ENCODE measurements at regions not wholly inside any gene's neighbourhood (a gene's known extent, or its start where the extent isn't known, plus 50 kb on each side); places are given as distances from the start of the nearest gene placed in this dataset.
"Not testable (repeated sequence)": the region's sequence is repeated elsewhere in the genome, so short reads cannot be mapped to it uniquely, and the experiment has no call there.

GRCh38 chr2:199216253-199216652 is 241.5 kb downstream of the SATB2 start:
- Mint-ChIP-seq H3K4me1 (no peaks in the 10 kb centered on the region), H3K27me3 (no peaks in the 10 kb centered on the region), H3K9me3 (peaks cover 4% of the 10 kb centered on the region), H3K4me3 (no peak overlapping the region), H3K27ac (no peak overlapping the region), H3K36me3 (no peaks in the 10 kb centered on the region)
- no peak for DNase-seq
- ATAC-seq (ENCODE audit: low read depth) = no peak
- POLR2A ChIA-PET = no interaction called here

GRCh38 chr2:199207011-199207410 is 250.7 kb downstream of the SATB2 start:
- Mint-ChIP-seq H3K9me3 (peaks cover 5% of the 10 kb centered on the region), H3K4me3 (no peak overlapping the region), H3K27me3 (no peaks in the 10 kb centered on the region), H3K36me3 (no peaks in the 10 kb centered on the region), H3K27ac (no peak overlapping the region), H3K4me1 (no peaks in the 10 kb centered on the region)
- no peak for ATAC-seq (ENCODE audit: low read depth)
- no peak for DNase-seq
- POLR2A ChIA-PET = no interaction called here

- H3K4me3 Mint-ChIP-seq = no peak overlapping the region
- no peaks in the 10 kb centered on the region for H3K27me3 Mint-ChIP-seq
- peaks cover 5% of the 10 kb centered on the region for H3K9me3 Mint-ChIP-seq
- POLR2A ChIA-PET = no interaction called here
- H3K36me3 Mint-ChIP-seq = no peaks in the 10 kb centered on the region
- DNase-seq (no peak), ATAC-seq (ENCODE audit: low read depth) (no peak)
- H3K4me1 Mint-ChIP-seq = no peaks in the 10 kb centered on the region
- no peak overlapping the region for H3K27ac Mint-ChIP-seq
These were observed 251.2 kb downstream of the SATB2 start for GRCh38 chr2:199206536-199206935.

- DNase-seq = no peak
- no peak for ATAC-seq (ENCODE audit: low read depth)
- Mint-ChIP-seq H3K27ac (no peak overlapping the region), H3K4me1 (no peaks in the 10 kb centered on the region), H3K9me3 (no peaks in the 10 kb centered on the region), H3K36me3 (no peaks in the 10 kb centered on the region), H3K4me3 (no peak overlapping the region), H3K27me3 (no peaks in the 10 kb centered on the region)
- POLR2A ChIA-PET = no interaction called here
These were observed 254.8 kb downstream of the SATB2 start for GRCh38 chr2:199202964-199203363.

GRCh38 chr2:199201539-199201938 is 256.2 kb downstream of the SATB2 start:
- no peaks in the 10 kb centered on the region for H3K36me3 Mint-ChIP-seq
- H3K27ac Mint-ChIP-seq = no peak overlapping the region
- POLR2A ChIA-PET = no interaction called here
- ATAC-seq (ENCODE audit: low read depth) = no peak
- DNase-seq = no peak
- no peaks in the 10 kb centered on the region for H3K9me3 Mint-ChIP-seq
- H3K4me3 Mint-ChIP-seq = no peak overlapping the region
- H3K27me3 Mint-ChIP-seq = no peaks in the 10 kb centered on the region
- no peaks in the 10 kb centered on the region for H3K4me1 Mint-ChIP-seq

- Mint-ChIP-seq H3K27me3 (no peaks in the 10 kb centered on the region), H3K4me3 (no peak overlapping the region), H3K27ac (no peak overlapping the region), H3K4me1 (no peaks in the 10 kb centered on the region), H3K36me3 (no peaks in the 10 kb centered on the region), H3K9me3 (no peaks in the 10 kb centered on the region)
- ATAC-seq (ENCODE audit: low read depth) = no peak
- no peak for DNase-seq
- POLR2A ChIA-PET = no interaction called here
These were observed 257.9 kb downstream of the SATB2 start for GRCh38 chr2:199199797-199200196.

GRCh38 chr2:199197448-199197847 is 260.3 kb downstream of the SATB2 start:
- Mint-ChIP-seq H3K27ac (no peak overlapping the region), H3K36me3 (no peaks in the 10 kb centered on the region), H3K4me3 (no peak overlapping the region), H3K9me3 (no peaks in the 10 kb centered on the region), H3K27me3 (no peaks in the 10 kb centered on the region), H3K4me1 (no peaks in the 10 kb centered on the region)
- POLR2A ChIA-PET = no interaction called here
- no peak for ATAC-seq (ENCODE audit: low read depth)
- DNase-seq = no peak

- no peaks in the 10 kb centered on the region for H3K27me3 Mint-ChIP-seq
- POLR2A ChIA-PET = no interaction called here
These were observed 261.1 kb downstream of the SATB2 start for GRCh38 chr2:199196686-199197085.

GRCh38 chr2:199195927-199196502 is 261.7 kb downstream of the SATB2 start:
- Mint-ChIP-seq H3K9me3 (no peaks in the 10 kb centered on the region), H3K4me3 (no peak overlapping the region), H3K27ac (no peak overlapping the region), H3K27me3 (no peaks in the 10 kb centered on the region), H3K36me3 (no peaks in the 10 kb centered on the region), H3K4me1 (no peaks in the 10 kb centered on the region)
- no peak for DNase-seq
- no peak for ATAC-seq (ENCODE audit: low read depth)
- POLR2A ChIA-PET = no interaction called here

More at GRCh38 chr2:199196686-199197085, 261.1 kb downstream of the SATB2 start:
- ATAC-seq (ENCODE audit: low read depth) (no peak), DNase-seq (no peak)
- H3K36me3 Mint-ChIP-seq = no peaks in the 10 kb centered on the region
- no peak overlapping the region for H3K4me3 Mint-ChIP-seq
- no peak overlapping the region for H3K27ac Mint-ChIP-seq
- no peaks in the 10 kb centered on the region for H3K9me3 Mint-ChIP-seq
- no peaks in the 10 kb centered on the region for H3K4me1 Mint-ChIP-seq

- no peak overlapping the region for H3K27ac Mint-ChIP-seq
- H3K4me3 Mint-ChIP-seq = no peak overlapping the region
- ATAC-seq (ENCODE audit: low read depth) (no peak), DNase-seq (no peak)
- H3K36me3 Mint-ChIP-seq = no peaks in the 10 kb centered on the region
- H3K9me3 Mint-ChIP-seq = no peaks in the 10 kb centered on the region
- H3K27me3 Mint-ChIP-seq = no peaks in the 10 kb centered on the region
- POLR2A ChIA-PET = no interaction called here
- H3K4me1 Mint-ChIP-seq = no peaks in the 10 kb centered on the region
These were observed 266.3 kb downstream of the SATB2 start for GRCh38 chr2:199191461-199191860.

GRCh38 chr2:199189229-199189628 is 268.5 kb downstream of the SATB2 start:
- Mint-ChIP-seq H3K4me1 (no peaks in the 10 kb centered on the region), H3K27ac (no peak overlapping the region), H3K9me3 (no peaks in the 10 kb centered on the region), H3K4me3 (no peak overlapping the region), H3K27me3 (no peaks in the 10 kb centered on the region), H3K36me3 (no peaks in the 10 kb centered on the region)
- no peak for ATAC-seq (ENCODE audit: low read depth)
- DNase-seq = no peak
- POLR2A ChIA-PET = no interaction called here

GRCh38 chr2:199186301-199186751 is 271.4 kb downstream of the SATB2 start:
- no peaks in the 10 kb centered on the region for H3K9me3 Mint-ChIP-seq
- no peak for ATAC-seq (ENCODE audit: low read depth)
- no peak overlapping the region for H3K4me3 Mint-ChIP-seq
- H3K27me3 Mint-ChIP-seq = no peaks in the 10 kb centered on the region
- no peak overlapping the region for H3K27ac Mint-ChIP-seq
- H3K4me1 Mint-ChIP-seq = no peaks in the 10 kb centered on the region
- POLR2A ChIA-PET = no interaction called here
- no peak for DNase-seq
- no peaks in the 10 kb centered on the region for H3K36me3 Mint-ChIP-seq

GRCh38 chr2:199185174-199185573 is 272.6 kb downstream of the SATB2 start:
- POLR2A ChIA-PET; H3K36me3 Mint-ChIP-seq; H3K27ac Mint-ChIP-seq; DNase-seq; H3K9me3 Mint-ChIP-seq; H3K27me3 Mint-ChIP-seq; ATAC-seq (ENCODE audit: low read depth); H3K4me1 Mint-ChIP-seq; H3K4me3 Mint-ChIP-seq: not testable (repeated sequence)

GRCh38 chr2:199163613-199164458 is 293.9 kb downstream of the SATB2 start:
- POLR2A ChIA-PET = no interaction called here
- Mint-ChIP-seq H3K36me3 (no peaks in the 10 kb centered on the region), H3K9me3 (peaks cover 1% of the 10 kb centered on the region), H3K4me1 (no peaks in the 10 kb centered on the region), H3K27ac (no peak overlapping the region), H3K4me3 (no peak overlapping the region), H3K27me3 (no peaks in the 10 kb centered on the region)
- ATAC-seq (ENCODE audit: low read depth) (no peak), DNase-seq (no peak)

All from activated naive CD8-positive, alpha-beta T cell treated with anti-CD3 and anti-CD28 coated beads, Interleukin-2, amount 10 ng/mL, durations not matched to agents 7 days and 5 days (primary cell).